HEK293 (cell line): ENCODE measurements at regions not wholly inside any gene's neighbourhood (a gene's known extent, or its start where the extent isn't known, plus 50 kb on each side); places are given as distances from the start of the nearest gene placed in this dataset.

Experiments
- CTCF ChIA-PET: fragments of 350-600 bp; formaldehyde crosslinking; extraction: SDS; loops from one replicate; lab custom pipeline; 2021; ENCODE audit warnings: antibody characterized with exemption; lab: Yijun Ruan, JAX
- POLR2A ChIA-PET: fragments of 300-600 bp; formaldehyde crosslinking; extraction: SDS; loops from one replicate; lab custom pipeline; 2020; ENCODE audit warnings: antibody characterized with exemption, inconsistent platforms; lab: Yijun Ruan, JAX
- H3K27ac ChIP-seq: fragments of 200-500 bp; sonication (Bioruptor generic); 2 replicates; pipeline ENCODE4 v1.5.1; 2014; ENCODE audit warnings: low read depth, low read length, control low read depth, inconsistent platforms; ENCODE audit errors: extremely low read depth
- H3K36me3 ChIP-seq, 2 experiments: fragments of 200-500 bp in 1 of 2; sonication (Bioruptor generic) in 1 of 2; 1 replicate in 1 of 2; 2 replicates in 1 of 2; pipeline ENCODE4 v1.5.1; 2014 to 2017; ENCODE audit warnings: inconsistent platforms in 2 of 2, low read length in 2 of 2; ENCODE audit not compliant: control insufficient read depth in 2 of 2, insufficient read depth in 1 of 2
- H3K4me1 ChIP-seq: fragments of 200-500 bp; sonication (Bioruptor generic); 2 replicates; pipeline ENCODE4 v1.5.1; 2014; ENCODE audit warnings: mild to moderate bottlenecking, low read length, inconsistent platforms; ENCODE audit not compliant: control insufficient read depth, insufficient read depth
- H3K4me3 ChIP-seq: 2 replicates; pipeline ENCODE4 v1.5.1; 2011; ENCODE audit warnings: low read depth, mild to moderate bottlenecking, control low read depth, low read length, moderate library complexity
- H3K9me3 ChIP-seq: fragments of 200-500 bp; sonication (Bioruptor generic); 2 replicates; pipeline ENCODE4 v1.5.1; 2014; ENCODE audit warnings: low read depth, low read length, inconsistent platforms; ENCODE audit not compliant: control insufficient read depth, insufficient read depth
- GLI2 ChIP-seq: fragments of 450-650 bp; formaldehyde crosslinking; IDR thresholded peaks from 2 replicates; pipeline ENCODE4; 2017; ENCODE audit warnings: missing biosample characterization, missing genetic modification characterization, low read depth, borderline replicate concordance
- KLF17 ChIP-seq: fragments of 450-650 bp; formaldehyde crosslinking; IDR thresholded peaks from 2 replicates; pipeline ENCODE4 v1.5.1; 2016; ENCODE audit warnings: missing biosample characterization, missing genetic modification characterization
- KLF8 ChIP-seq: fragments of 450-650 bp; formaldehyde crosslinking; IDR thresholded peaks from 2 replicates; pipeline ENCODE4 v1.5.1; 2016; ENCODE audit warnings: missing biosample characterization, missing genetic modification characterization
- PRDM1 ChIP-seq: fragments of 450-650 bp; formaldehyde crosslinking; IDR thresholded peaks from 2 replicates; pipeline ENCODE4; 2016; ENCODE audit warnings: missing biosample characterization, missing genetic modification characterization
- TRIM28 ChIP-seq: IDR thresholded peaks from 2 replicates; pipeline ENCODE4 v1.6.1; 2011; ENCODE audit warnings: low read length, control low read depth, borderline replicate concordance
- ZBTB10 ChIP-seq: fragments of 450-650 bp; formaldehyde crosslinking; IDR thresholded peaks from 2 replicates; pipeline ENCODE4 v1.5.1; 2016; ENCODE audit warnings: missing biosample characterization, missing genetic modification characterization
- ZBTB26 ChIP-seq: fragments of 450-650 bp; formaldehyde crosslinking; optimal IDR thresholded peaks from 2 replicates; pipeline ENCODE3; 2016; ENCODE audit warnings: missing biosample characterization, mild to moderate bottlenecking, missing genetic modification characterization
- ZBTB48 ChIP-seq: fragments of 450-650 bp; formaldehyde crosslinking; IDR thresholded peaks from 2 replicates; pipeline ENCODE4 v1.5.1; 2016; ENCODE audit warnings: missing biosample characterization, missing genetic modification characterization
- ZBTB49 ChIP-seq: fragments of 450-650 bp; formaldehyde crosslinking; IDR thresholded peaks from 2 replicates; pipeline ENCODE4 v1.5.1; 2016; ENCODE audit warnings: missing biosample characterization, missing genetic modification characterization, low read depth
- ZNF10 ChIP-seq: fragments of 450-650 bp; formaldehyde crosslinking; IDR thresholded peaks from 2 replicates; pipeline ENCODE4 v1.5.1; 2017; ENCODE audit warnings: missing biosample characterization, missing genetic modification characterization
- ZNF138 ChIP-seq: fragments of 450-650 bp; formaldehyde crosslinking; IDR thresholded peaks from 2 replicates; pipeline ENCODE4 v1.5.1; 2016; ENCODE audit warnings: missing biosample characterization, missing genetic modification characterization, borderline replicate concordance
- ZNF18 ChIP-seq: fragments of 450-650 bp; formaldehyde crosslinking; IDR thresholded peaks from 2 replicates; pipeline ENCODE4 v1.5.1; 2016; ENCODE audit warnings: missing biosample characterization, missing genetic modification characterization
- ZNF184 ChIP-seq: fragments of 450-650 bp; IDR thresholded peaks from 2 replicates; pipeline ENCODE4 v1.5.1; 2018; ENCODE audit warnings: missing biosample characterization, mild to moderate bottlenecking, missing genetic modification characterization
- ZNF2 ChIP-seq: fragments of 450-650 bp; formaldehyde crosslinking; IDR thresholded peaks from 2 replicates; pipeline ENCODE4 v1.5.1; 2016; ENCODE audit warnings: missing biosample characterization, missing genetic modification characterization
- ZNF302 ChIP-seq: fragments of 450-650 bp; formaldehyde crosslinking; IDR thresholded peaks from 2 replicates; pipeline ENCODE4 v1.5.1; 2016; ENCODE audit warnings: missing biosample characterization, missing genetic modification characterization, low read depth
- ZNF324 ChIP-seq: fragments of 450-650 bp; formaldehyde crosslinking; IDR thresholded peaks from 2 replicates; pipeline ENCODE4 v1.5.1; 2016; ENCODE audit warnings: missing biosample characterization, missing genetic modification characterization
- ZNF449 ChIP-seq: fragments of 450-650 bp; formaldehyde crosslinking; IDR thresholded peaks from 2 replicates; pipeline ENCODE4 v1.5.1; 2017; ENCODE audit warnings: missing biosample characterization, mild to moderate bottlenecking, missing genetic modification characterization, moderate library complexity
- ZNF513 ChIP-seq: fragments of 450-650 bp; IDR thresholded peaks from 2 replicates; pipeline ENCODE4 v1.5.1; 2018; ENCODE audit warnings: missing biosample characterization, missing genetic modification characterization
- ZNF514 ChIP-seq: fragments of 450-650 bp; formaldehyde crosslinking; IDR thresholded peaks from 2 replicates; pipeline ENCODE4 v1.5.1; 2016; ENCODE audit warnings: missing biosample characterization, missing genetic modification characterization
- ZNF626 ChIP-seq: fragments of 450-650 bp; sonication (Bioruptor Pico); formaldehyde crosslinking; IDR thresholded peaks from 2 replicates; pipeline ENCODE4 v1.5.1; 2018; ENCODE audit warnings: missing biosample characterization, missing genetic modification characterization, inconsistent platforms
- ZNF664 ChIP-seq: fragments of 450-650 bp; formaldehyde crosslinking; IDR thresholded peaks from 2 replicates; pipeline ENCODE4 v1.5.1; 2016; ENCODE audit warnings: missing biosample characterization, missing genetic modification characterization
- ZNF704 ChIP-seq: fragments of 450-650 bp; formaldehyde crosslinking; IDR thresholded peaks from 2 replicates; pipeline ENCODE4 v1.5.1; 2016; ENCODE audit warnings: missing biosample characterization, missing genetic modification characterization
- ZNF768 ChIP-seq: fragments of 450-650 bp; formaldehyde crosslinking; IDR thresholded peaks from 2 replicates; pipeline ENCODE4 v1.5.1; 2018; ENCODE audit warnings: missing biosample characterization, mild to moderate bottlenecking, missing genetic modification characterization

- no peak for TF ChIP-seq ZNF704 (tag by site-specific recombination)
- TF ChIP-seq ZNF449 (tag by site-specific recombination) = no peak
- TF ChIP-seq ZBTB49 = no peak
- no peak for TF ChIP-seq ZBTB10 (tag by site-specific recombination)
- Histone ChIP-seq H3K36me3 (no peaks in the 10 kb centered on the region), H3K9me3 (no peaks in the 10 kb centered on the region), H3K4me1 (no peaks in the 10 kb centered on the region), H3K27ac (no peak overlapping the region), H3K4me3 (no peak overlapping the region)
- ChIA-PET CTCF (no interaction called here), POLR2A (no interaction called here)
Measured at GRCh38 chr11:127997594-127997993, 589.8 kb downstream of the ETS1 start.

- Histone ChIP-seq H3K4me1 (no peaks in the 10 kb centered on the region), H3K27ac (no peak overlapping the region), H3K36me3 (no peaks in the 10 kb centered on the region), H3K9me3 (no peaks in the 10 kb centered on the region), H3K4me3 (no peak overlapping the region)
- ChIA-PET POLR2A (no interaction called here), CTCF (no interaction called here)
- TF ChIP-seq ZNF184 (no peak), ZNF324 (tag by site-specific recombination) (no peak), PRDM1 (no peak), KLF8 (tag by site-specific recombination) (no peak), ZNF18 (tag by site-specific recombination) (no peak), TRIM28 (no peak), GLI2 (tag by site-specific recombination) (no peak), ZNF138 (tag by site-specific recombination) (no peak), ZNF2 (tag by site-specific recombination) (no peak), ZBTB26 (tag by site-specific recombination) (no peak), ZNF513 (no peak), KLF17 (tag by site-specific recombination) (no peak), ZNF302 (no peak), ZNF514 (tag by site-specific recombination) (no peak), ZNF768 (no peak), ZNF10 (tag by site-specific recombination) (no peak), ZBTB48 (no peak), ZNF626 (tag by site-specific recombination) (no peak), ZNF664 (no peak)
Measured at GRCh38 chr11:127996825-127997224, 590.5 kb downstream of the ETS1 start.
